T-helper 1 cell (primary cell): ENCODE measurements at regions not wholly inside any gene's neighbourhood (a gene's known extent, or its start where the extent isn't known, plus 50 kb on each side); places are given as distances from the start of the nearest gene placed in this dataset.
"Not testable (repeated sequence)": the region's sequence is repeated elsewhere in the genome, so short reads cannot be mapped to it uniquely, and the experiment has no call there.

Experiments used
- DNase-seq, 5 donors: peaks; one replicate each; pipeline ENCODE4 v3.0.0-alpha.2; 2012 to 2020

GRCh38 chr4:72875138-72875537, 194.4 kb downstream of the COX18 start:
- no peak for DNase-seq

- DNase-seq = no peak
Measured at GRCh38 chr4:72864898-72865297, 204.6 kb downstream of the COX18 start.

GRCh38 chr4:72864277-72864676, 205.2 kb downstream of the COX18 start:
- not testable (repeated sequence) for DNase-seq

- no peak for DNase-seq
Measured at GRCh38 chr4:72860766-72861165, 208.8 kb downstream of the COX18 start.

- DNase-seq = no peak
Measured at GRCh38 chr4:72858328-72858727, 211.2 kb downstream of the COX18 start.

GRCh38 chr4:72857787-72858186, 211.7 kb downstream of the COX18 start:
- no peak for DNase-seq

- no peak for DNase-seq
Measured at GRCh38 chr4:72857216-72857615, 212.3 kb downstream of the COX18 start.

- no peak for DNase-seq
Measured at GRCh38 chr4:72846280-72847111, 223.0 kb downstream of the COX18 start.

- DNase-seq = no peak
Measured at GRCh38 chr4:72843466-72843865, 226.1 kb downstream of the COX18 start.

- DNase-seq = no peak
Measured at GRCh38 chr4:72842323-72842722, 227.2 kb downstream of the COX18 start.

GRCh38 chr4:72840166-72840565, 229.3 kb downstream of the COX18 start:
- not testable (repeated sequence) for DNase-seq

GRCh38 chr4:72828864-72829263, 240.7 kb downstream of the COX18 start:
- no peak for DNase-seq

GRCh38 chr4:72827968-72828367, 241.5 kb downstream of the COX18 start:
- no peak for DNase-seq

GRCh38 chr4:72820107-72820506, 249.4 kb downstream of the COX18 start:
- DNase-seq = no peak

GRCh38 chr4:72817012-72817411, 248.0 kb upstream of the ADAMTS3 start:
- DNase-seq = no peak

GRCh38 chr4:72814241-72814640, 245.2 kb upstream of the ADAMTS3 start:
- no peak for DNase-seq

- DNase-seq = no peak
Measured at GRCh38 chr4:72809208-72809607, 240.2 kb upstream of the ADAMTS3 start.

- no peak for DNase-seq
Measured at GRCh38 chr4:72805284-72805683, 236.3 kb upstream of the ADAMTS3 start.

GRCh38 chr4:72797486-72797885, 228.5 kb upstream of the ADAMTS3 start:
- DNase-seq = no peak

- no peak for DNase-seq
Measured at GRCh38 chr4:72791054-72791453, 222.0 kb upstream of the ADAMTS3 start.

- DNase-seq = no peak
Measured at GRCh38 chr4:72786401-72786990, 217.5 kb upstream of the ADAMTS3 start.

GRCh38 chr4:72779241-72779640, 210.2 kb upstream of the ADAMTS3 start:
- DNase-seq = no peak

- DNase-seq = no peak
Measured at GRCh38 chr4:72777436-72777835, 208.4 kb upstream of the ADAMTS3 start.

- no peak for DNase-seq
Measured at GRCh38 chr4:72770708-72771107, 201.7 kb upstream of the ADAMTS3 start.

- no peak for DNase-seq
Measured at GRCh38 chr4:72768364-72768763, 199.3 kb upstream of the ADAMTS3 start.
